ENCODE measurements at regions not wholly inside any gene's neighbourhood (a gene's known extent, or its start where the extent isn't known, plus 50 kb on each side); places are given as distances from the start of the nearest gene placed in this dataset.
"Not testable (repeated sequence)": the region's sequence is repeated elsewhere in the genome, so short reads cannot be mapped to it uniquely, and the experiment has no call there.

DNA sequence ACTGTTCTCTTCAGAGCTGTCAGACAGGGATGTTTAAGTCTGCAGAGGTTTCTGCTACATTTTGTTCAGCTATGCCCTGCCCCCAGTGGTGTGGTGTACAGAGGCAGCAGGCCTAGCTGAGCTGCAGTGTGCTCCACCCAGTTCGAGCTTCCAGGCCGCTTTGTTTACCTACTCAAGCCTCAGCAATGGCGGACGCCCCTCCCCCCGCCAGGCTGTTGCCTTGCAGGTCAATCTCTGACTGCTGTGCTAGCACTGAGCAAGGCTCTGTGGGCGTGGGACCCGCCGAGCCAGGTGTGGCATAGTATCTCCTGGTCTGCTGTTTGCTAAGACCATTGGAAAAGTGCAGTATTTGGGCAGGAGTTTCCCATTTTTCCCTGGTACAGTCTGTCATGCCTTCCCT, 1923.1 kb downstream of the LRRC4C start:
- TF ChIP-seq SIX5 (IDR thresholded peaks at IDR 0.05; ENCODE audit: low read depth, low read length, severe bottlenecking); POLR2A (IDR thresholded peaks at IDR 0.05; ENCODE audit: low read depth, low read length); GATAD2B (conservative IDR thresholded peaks at IDR 0.05; ENCODE audit: low read depth); SKIL (IDR thresholded peaks at IDR 0.05; ENCODE audit: low read depth, poor library complexity, severe bottlenecking): not testable (repeated sequence)
- TF ChIP-seq, protein P1, sequence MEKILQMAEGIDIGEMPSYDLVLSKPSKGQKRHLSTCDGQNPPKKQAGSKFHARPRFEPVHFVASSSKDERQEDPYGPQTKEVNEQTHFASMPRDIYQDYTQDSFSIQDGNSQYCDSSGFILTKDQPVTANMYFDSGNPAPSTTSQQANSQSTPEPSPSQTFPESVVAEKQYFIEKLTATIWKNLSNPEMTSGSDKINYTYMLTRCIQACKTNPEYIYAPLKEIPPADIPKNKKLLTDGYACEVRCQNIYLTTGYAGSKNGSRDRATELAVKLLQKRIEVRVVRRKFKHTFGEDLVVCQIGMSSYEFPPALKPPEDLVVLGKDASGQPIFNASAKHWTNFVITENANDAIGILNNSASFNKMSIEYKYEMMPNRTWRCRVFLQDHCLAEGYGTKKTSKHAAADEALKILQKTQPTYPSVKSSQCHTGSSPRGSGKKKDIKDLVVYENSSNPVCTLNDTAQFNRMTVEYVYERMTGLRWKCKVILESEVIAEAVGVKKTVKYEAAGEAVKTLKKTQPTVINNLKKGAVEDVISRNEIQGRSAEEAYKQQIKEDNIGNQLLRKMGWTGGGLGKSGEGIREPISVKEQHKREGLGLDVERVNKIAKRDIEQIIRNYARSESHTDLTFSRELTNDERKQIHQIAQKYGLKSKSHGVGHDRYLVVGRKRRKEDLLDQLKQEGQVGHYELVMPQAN (conservative IDR thresholded peaks at IDR 0.05), result not testable (repeated sequence)
- TF ChIP-seq, protein P2, sequence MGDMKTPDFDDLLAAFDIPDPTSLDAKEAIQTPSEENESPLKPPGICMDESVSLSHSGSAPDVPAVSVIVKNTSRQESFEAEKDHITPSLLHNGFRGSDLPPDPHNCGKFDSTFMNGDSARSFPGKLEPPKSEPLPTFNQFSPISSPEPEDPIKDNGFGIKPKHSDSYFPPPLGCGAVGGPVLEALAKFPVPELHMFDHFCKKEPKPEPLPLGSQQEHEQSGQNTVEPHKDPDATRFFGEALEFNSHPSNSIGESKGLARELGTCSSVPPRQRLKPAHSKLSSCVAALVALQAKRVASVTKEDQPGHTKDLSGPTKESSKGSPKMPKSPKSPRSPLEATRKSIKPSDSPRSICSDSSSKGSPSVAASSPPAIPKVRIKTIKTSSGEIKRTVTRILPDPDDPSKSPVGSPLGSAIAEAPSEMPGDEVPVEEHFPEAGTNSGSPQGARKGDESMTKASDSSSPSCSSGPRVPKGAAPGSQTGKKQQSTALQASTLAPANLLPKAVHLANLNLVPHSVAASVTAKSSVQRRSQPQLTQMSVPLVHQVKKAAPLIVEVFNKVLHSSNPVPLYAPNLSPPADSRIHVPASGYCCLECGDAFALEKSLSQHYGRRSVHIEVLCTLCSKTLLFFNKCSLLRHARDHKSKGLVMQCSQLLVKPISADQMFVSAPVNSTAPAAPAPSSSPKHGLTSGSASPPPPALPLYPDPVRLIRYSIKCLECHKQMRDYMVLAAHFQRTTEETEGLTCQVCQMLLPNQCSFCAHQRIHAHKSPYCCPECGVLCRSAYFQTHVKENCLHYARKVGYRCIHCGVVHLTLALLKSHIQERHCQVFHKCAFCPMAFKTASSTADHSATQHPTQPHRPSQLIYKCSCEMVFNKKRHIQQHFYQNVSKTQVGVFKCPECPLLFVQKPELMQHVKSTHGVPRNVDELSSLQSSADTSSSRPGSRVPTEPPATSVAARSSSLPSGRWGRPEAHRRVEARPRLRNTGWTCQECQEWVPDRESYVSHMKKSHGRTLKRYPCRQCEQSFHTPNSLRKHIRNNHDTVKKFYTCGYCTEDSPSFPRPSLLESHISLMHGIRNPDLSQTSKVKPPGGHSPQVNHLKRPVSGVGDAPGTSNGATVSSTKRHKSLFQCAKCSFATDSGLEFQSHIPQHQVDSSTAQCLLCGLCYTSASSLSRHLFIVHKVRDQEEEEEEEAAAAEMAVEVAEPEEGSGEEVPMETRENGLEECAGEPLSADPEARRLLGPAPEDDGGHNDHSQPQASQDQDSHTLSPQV (IDR thresholded peaks at IDR 0.05), result not testable (repeated sequence)
- TF ChIP-seq, protein P3, sequence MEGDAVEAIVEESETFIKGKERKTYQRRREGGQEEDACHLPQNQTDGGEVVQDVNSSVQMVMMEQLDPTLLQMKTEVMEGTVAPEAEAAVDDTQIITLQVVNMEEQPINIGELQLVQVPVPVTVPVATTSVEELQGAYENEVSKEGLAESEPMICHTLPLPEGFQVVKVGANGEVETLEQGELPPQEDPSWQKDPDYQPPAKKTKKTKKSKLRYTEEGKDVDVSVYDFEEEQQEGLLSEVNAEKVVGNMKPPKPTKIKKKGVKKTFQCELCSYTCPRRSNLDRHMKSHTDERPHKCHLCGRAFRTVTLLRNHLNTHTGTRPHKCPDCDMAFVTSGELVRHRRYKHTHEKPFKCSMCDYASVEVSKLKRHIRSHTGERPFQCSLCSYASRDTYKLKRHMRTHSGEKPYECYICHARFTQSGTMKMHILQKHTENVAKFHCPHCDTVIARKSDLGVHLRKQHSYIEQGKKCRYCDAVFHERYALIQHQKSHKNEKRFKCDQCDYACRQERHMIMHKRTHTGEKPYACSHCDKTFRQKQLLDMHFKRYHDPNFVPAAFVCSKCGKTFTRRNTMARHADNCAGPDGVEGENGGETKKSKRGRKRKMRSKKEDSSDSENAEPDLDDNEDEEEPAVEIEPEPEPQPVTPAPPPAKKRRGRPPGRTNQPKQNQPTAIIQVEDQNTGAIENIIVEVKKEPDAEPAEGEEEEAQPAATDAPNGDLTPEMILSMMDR (IDR thresholded peaks at IDR 0.05 in 2 of 3, conservative IDR thresholded peaks at IDR 0.05 in 1 of 3; ENCODE audit: control insufficient read depth in 2 of 3, extremely low read depth in 1 of 3, insufficient read depth in 1 of 3, low read depth in 3 of 3, low read length in 3 of 3), result not testable (repeated sequence)
